Small intestine (tissue), 7 donors: ENCODE measurements at regions not wholly inside any gene's neighbourhood (a gene's known extent, or its start where the extent isn't known, plus 50 kb on each side); places are given as distances from the start of the nearest gene placed in this dataset.

Experiments used
- DNase-seq, 2 donors: peaks; one replicate each; pipeline versions ENCODE4 v3.0.0 to v3.0.0-alpha.2; 2013
- FAIRE-seq: peaks from 2 replicates; lab custom pipeline; 2012; peaks lifted over from hg19 to GRCh38; lab: Jason Lieb, UNC
- H3K27ac ChIP-seq, 3 donors: one replicate each; pipeline ENCODE4 v1.5.1; 2013; ENCODE audit warnings: low read length in 2 of 3, mild to moderate bottlenecking in 2 of 3, control low read depth in 1 of 3, inconsistent platforms in 1 of 3, low read depth in 1 of 3, moderate library complexity in 1 of 3
- H3K27me3 ChIP-seq, 3 donors: one replicate each; pipeline ENCODE4 v1.6.1; 2013; ENCODE audit warnings: low read length in 3 of 3, inconsistent platforms in 1 of 3; ENCODE audit not compliant: control insufficient read depth in 3 of 3, insufficient read depth in 3 of 3
- H3K36me3 ChIP-seq, 3 donors: one replicate each; pipeline ENCODE4 v1.6.1; 2013; ENCODE audit warnings: low read length in 3 of 3, inconsistent platforms in 1 of 3, low read depth in 1 of 3, mild to moderate bottlenecking in 1 of 3, moderate library complexity in 1 of 3; ENCODE audit not compliant: control insufficient read depth in 3 of 3, insufficient read depth in 2 of 3
- H3K4me1 ChIP-seq, 3 donors: one replicate each; pipeline ENCODE4 v1.6.1; 2013; ENCODE audit warnings: low read length in 2 of 3, inconsistent platforms in 1 of 3, low read depth in 1 of 3, mild to moderate bottlenecking in 1 of 3, moderate library complexity in 1 of 3; ENCODE audit not compliant: control insufficient read depth in 3 of 3, insufficient read depth in 2 of 3
- H3K4me3 ChIP-seq, 3 donors: one replicate each; pipeline ENCODE4 v1.5.1; 2013; ENCODE audit warnings: low read length in 3 of 3, control low read depth in 1 of 3, inconsistent platforms in 1 of 3, low read depth in 1 of 3, mild to moderate bottlenecking in 1 of 3, moderate library complexity in 1 of 3
- H3K9me3 ChIP-seq, 2 donors: one replicate each; pipeline ENCODE4 v1.6.1; 2013; ENCODE audit warnings: low read depth in 1 of 2, low read length in 1 of 2; ENCODE audit not compliant: control insufficient read depth in 2 of 2, insufficient read depth in 1 of 2
- WGBS, 3 donors: extraction: QIAGEN DNeasy Blood & Tissue Kit; methylation state at CpG; one replicate each; pipeline ENCODE4 v1.1.7; 2013; 5-methylcytosine and 5-hydroxymethylcytosine counted together
- donor health status: healthy with polysubstance abuse.
- donor health status: control.
- donor health status: control.
- donor health status: Bipolar disorder and iron deficiency.
- donor health status: healthy.

DNA sequence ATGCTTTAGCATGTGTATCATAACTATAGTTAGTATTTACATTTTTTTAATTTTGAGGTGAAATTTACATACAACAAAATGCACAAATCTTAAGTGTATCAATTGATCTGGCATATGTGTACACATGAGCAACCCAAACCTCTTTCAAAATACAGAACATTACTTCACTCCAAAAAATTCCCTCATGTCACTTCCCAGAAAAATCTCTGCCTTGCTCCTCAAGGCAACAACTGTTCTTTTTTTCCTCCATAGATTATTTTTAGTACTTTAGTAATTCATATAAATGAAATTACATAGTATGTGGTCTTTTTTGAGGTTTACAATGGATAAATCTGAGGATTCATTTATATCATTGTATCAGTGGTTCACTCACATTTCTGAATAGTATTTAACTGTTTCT lies 84.9 kb downstream of the TRIM42 start:
- no peak for FAIRE-seq
- H3K4me3 ChIP-seq = no peak overlapping the region

GRCh38 chr3:140763532-140763931 lies 85.7 kb downstream of the TRIM42 start:
- no peak overlapping the region for H3K27ac ChIP-seq
- FAIRE-seq (no peak), DNase-seq (no peak)
- H3K27me3 ChIP-seq = no peaks in the 10 kb centered on the region
- H3K4me1 ChIP-seq = no peaks in the 10 kb centered on the region
- no peaks in the 10 kb centered on the region for H3K36me3 ChIP-seq
- WGBS, 3 donors = 73 to 94% (median 82%) methylated on average over 1 of the region's 1 CpG
- H3K9me3 ChIP-seq = no peaks in the 10 kb centered on the region
- H3K4me3 ChIP-seq = no peak overlapping the region

More for the DNA sequence above, 84.9 kb downstream of the TRIM42 start:
- Histone ChIP-seq H3K4me1 (no peaks in the 10 kb centered on the region), H3K36me3 (no peaks in the 10 kb centered on the region), H3K27ac (no peak overlapping the region), H3K27me3 (no peaks in the 10 kb centered on the region), H3K9me3 (no peaks in the 10 kb centered on the region)
- DNase-seq = no peak

DNA sequence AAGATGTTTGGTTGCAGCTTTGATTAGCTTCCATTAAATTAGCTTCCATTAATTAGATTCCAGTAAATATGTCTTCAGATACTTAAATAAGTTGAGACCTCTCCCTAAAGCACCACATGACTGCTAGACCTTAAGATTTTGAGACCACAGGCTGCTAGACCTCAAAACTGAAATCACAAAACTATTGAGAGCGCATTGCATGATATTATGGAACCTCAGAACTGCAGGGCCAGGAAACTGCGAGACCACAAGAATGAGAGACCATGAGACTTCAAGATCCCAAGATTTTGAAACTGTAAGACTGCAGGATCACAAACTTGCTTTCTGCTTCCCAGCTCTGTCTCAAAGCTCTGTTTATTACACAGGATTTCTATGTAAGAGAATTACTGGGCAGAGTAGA lies 87.4 kb downstream of the TRIM42 start:
- no peak for FAIRE-seq
- H3K4me1 ChIP-seq = no peaks in the 10 kb centered on the region
- 78 to 96% (median 79%) methylated on average over 2 of the region's 2 CpGs for WGBS, 3 donors
- no peak for DNase-seq
- H3K9me3 ChIP-seq = no peaks in the 10 kb centered on the region
- no peaks in the 10 kb centered on the region for H3K36me3 ChIP-seq
- H3K4me3 ChIP-seq = no peak overlapping the region
- H3K27me3 ChIP-seq = no peaks in the 10 kb centered on the region
- H3K27ac ChIP-seq = no peak overlapping the region

GRCh38 chr3:140766465-140766864 lies 88.6 kb downstream of the TRIM42 start:
- H3K27ac ChIP-seq = no peak overlapping the region
- H3K36me3 ChIP-seq = no peaks in the 10 kb centered on the region
- WGBS, 3 donors = 44 to 69% (median 58%) methylated on average over 3 of the region's 3 CpGs
- DNase-seq = no peak
- no peaks in the 10 kb centered on the region for H3K4me1 ChIP-seq
- H3K9me3 ChIP-seq = no peaks in the 10 kb centered on the region
- no peaks in the 10 kb centered on the region for H3K27me3 ChIP-seq
- no peak for FAIRE-seq
- H3K4me3 ChIP-seq = no peak overlapping the region

DNA sequence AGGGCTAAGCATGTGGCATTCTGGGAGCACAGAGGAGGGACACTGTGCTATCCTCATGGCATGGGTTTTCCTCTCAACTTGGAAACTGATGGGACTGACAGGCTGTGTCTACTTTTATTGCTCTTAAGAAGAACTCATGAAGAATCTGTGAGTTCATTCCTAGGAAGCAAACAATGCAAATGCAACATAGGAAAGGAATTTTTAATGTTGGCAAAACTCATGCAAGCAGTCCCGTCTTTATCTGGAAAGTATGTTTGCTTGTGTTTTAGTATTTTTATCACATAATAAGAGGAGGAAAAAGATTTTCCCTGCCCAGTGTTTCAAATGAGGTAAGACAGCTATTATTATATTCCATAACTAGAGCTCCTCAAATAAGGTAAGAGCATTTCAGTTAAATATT lies 89.7 kb downstream of the TRIM42 start:
- Histone ChIP-seq H3K4me1 (no peaks in the 10 kb centered on the region), H3K36me3 (no peaks in the 10 kb centered on the region), H3K27ac (no peak overlapping the region), H3K27me3 (no peaks in the 10 kb centered on the region), H3K4me3 (no peak overlapping the region), H3K9me3 (no peaks in the 10 kb centered on the region)
- WGBS, 3 donors = 12 to 63% (median 33%) methylated on average over 1 of the region's 1 CpG
- DNase-seq (no peak), FAIRE-seq (no peak)

- no peak for FAIRE-seq
- no peaks in the 10 kb centered on the region for H3K9me3 ChIP-seq
These were observed 91.1 kb downstream of the TRIM42 start for GRCh38 chr3:140768941-140769340.

DNA sequence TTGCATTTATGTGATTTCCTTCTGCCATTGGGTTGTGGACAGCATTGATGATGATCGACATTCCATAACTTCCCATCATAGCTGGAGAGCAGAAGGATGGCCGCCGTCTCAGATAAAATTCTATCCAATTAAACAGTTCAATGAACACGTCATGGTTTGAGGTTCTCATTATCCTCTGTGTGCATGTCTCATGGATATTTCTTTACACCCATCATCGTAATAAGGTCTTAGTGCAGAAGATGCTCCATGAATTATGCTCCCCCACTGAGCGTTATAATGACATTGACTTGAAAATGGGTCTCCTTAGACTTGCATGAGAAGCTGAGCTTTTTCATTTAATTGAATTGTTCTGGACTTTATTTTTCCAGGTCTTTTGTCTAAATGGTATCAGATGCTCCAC lies 92.1 kb downstream of the TRIM42 start:
- H3K27ac ChIP-seq = no peak overlapping the region
- no peaks in the 10 kb centered on the region for H3K36me3 ChIP-seq
- H3K4me3 ChIP-seq = no peak overlapping the region
- WGBS, 3 donors = 79 to 92% (median 87%) methylated on average over 6 of the region's 6 CpGs
- DNase-seq = no peak
- FAIRE-seq = no peak
- H3K4me1 ChIP-seq = no peaks in the 10 kb centered on the region
- H3K27me3 ChIP-seq = no peaks in the 10 kb centered on the region
- H3K9me3 ChIP-seq = no peaks in the 10 kb centered on the region

More at GRCh38 chr3:140768941-140769340, 91.1 kb downstream of the TRIM42 start:
- H3K36me3 ChIP-seq = no peaks in the 10 kb centered on the region
- H3K4me1 ChIP-seq = no peaks in the 10 kb centered on the region
- no peak overlapping the region for H3K4me3 ChIP-seq
- WGBS, 3 donors = 80 to 95% (median 81%) methylated on average over 2 of the region's 2 CpGs
- no peaks in the 10 kb centered on the region for H3K27me3 ChIP-seq
- no peak for DNase-seq
- no peak overlapping the region for H3K27ac ChIP-seq

DNA sequence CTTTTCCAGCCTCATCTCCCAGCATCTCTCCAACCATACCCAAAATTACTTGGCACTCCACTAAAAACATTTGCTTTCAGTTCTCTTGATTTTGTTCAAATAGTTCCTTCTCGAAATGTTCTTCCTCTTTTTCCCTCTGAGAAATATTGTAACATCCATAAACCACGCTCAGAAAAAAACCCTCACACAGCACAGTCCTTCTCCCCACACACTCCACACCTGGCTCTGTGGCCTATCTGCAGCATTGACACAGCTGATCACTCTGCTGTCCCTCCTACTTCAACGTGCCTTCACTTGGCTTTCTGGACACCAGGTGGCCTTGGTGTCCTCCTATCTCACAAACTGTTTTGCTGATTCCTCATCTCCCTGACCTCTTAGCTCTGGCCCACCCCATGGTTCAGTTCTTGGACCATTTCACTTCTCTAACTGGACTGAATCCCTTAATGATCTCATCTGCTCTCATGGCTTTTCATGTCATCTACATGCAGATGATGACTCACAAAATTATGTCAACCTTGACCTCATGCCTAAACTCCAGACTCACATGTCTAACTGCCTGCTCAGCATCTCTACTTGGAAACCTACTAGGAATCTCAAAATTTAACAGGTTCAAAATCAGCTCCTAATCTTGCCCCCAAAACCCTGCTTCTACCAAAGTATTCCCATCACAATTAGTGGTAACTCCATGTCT lies 93.3 kb downstream of the TRIM42 start:
- peaks cover 0 to 3% of the 10 kb centered on the region in 2 donors for H3K9me3 ChIP-seq
- no peaks in the 10 kb centered on the region for H3K36me3 ChIP-seq
- WGBS, 3 donors = 55 to 71% (median 60%) methylated on average over 3 of the region's 3 CpGs
- no peak for FAIRE-seq
- no peaks in the 10 kb centered on the region for H3K4me1 ChIP-seq
- no peak overlapping the region for H3K4me3 ChIP-seq
- no peak overlapping the region for H3K27ac ChIP-seq
- DNase-seq = no peak
- H3K27me3 ChIP-seq = no peaks in the 10 kb centered on the region
